GM12873 (cell line): ENCODE measurements at regions not wholly inside any gene's neighbourhood (a gene's known extent, or its start where the extent isn't known, plus 50 kb on each side); places are given as distances from the start of the nearest gene placed in this dataset.

Experiments used
- CTCF ChIP-seq: IDR thresholded peaks from 2 replicates; pipeline ENCODE4 v1.5.1; 2012; ENCODE audit warnings: low read depth, mild to moderate bottlenecking, moderate library complexity, low read length, control low read depth; ENCODE audit not compliant: insufficient read depth; ENCODE audit errors: missing control alignments

GRCh38 chrX:9114245-9114644, 80.3 kb upstream of the FAM9B start:
- no peak for TF ChIP-seq CTCF

- TF ChIP-seq CTCF = no peak
Measured at GRCh38 chrX:9117851-9118250, 83.9 kb upstream of the FAM9B start.

GRCh38 chrX:9122519-9123245, 88.8 kb upstream of the FAM9B start:
- no peak for TF ChIP-seq CTCF

GRCh38 chrX:9127986-9128385, 94.1 kb upstream of the FAM9B start:
- TF ChIP-seq CTCF = no peak

- no peak for TF ChIP-seq CTCF
Measured at GRCh38 chrX:9130031-9130430, 96.1 kb upstream of the FAM9B start.

- TF ChIP-seq CTCF = no peak
Measured at GRCh38 chrX:9131066-9131465, 97.1 kb upstream of the FAM9B start.

GRCh38 chrX:9132036-9132638, 98.2 kb upstream of the FAM9B start:
- TF ChIP-seq CTCF = no peak
